DOHH2 (cell line): ENCODE measurements at regions not wholly inside any gene's neighbourhood (a gene's known extent, or its start where the extent isn't known, plus 50 kb on each side); places are given as distances from the start of the nearest gene placed in this dataset.

ENCODE experiments used
- CTCF ChIP-seq: fragments of 200-600 bp; sonication (generic); IDR thresholded peaks from one replicate; pipeline ENCODE4 v1.5.1; 2014; ENCODE audit warnings: antibody characterized with exemption, mild to moderate bottlenecking, low read depth, low read length; ENCODE audit not compliant: poor library complexity, severe bottlenecking
- EZH2phosphoT487 ChIP-seq: fragments of 200-600 bp; sonication (generic); IDR thresholded peaks from 2 replicates; pipeline ENCODE4 v1.6.1; 2017; ENCODE audit warnings: borderline replicate concordance, mild to moderate bottlenecking, antibody characterized with exemption, low read length, moderate library complexity, mixed read lengths

DNA sequence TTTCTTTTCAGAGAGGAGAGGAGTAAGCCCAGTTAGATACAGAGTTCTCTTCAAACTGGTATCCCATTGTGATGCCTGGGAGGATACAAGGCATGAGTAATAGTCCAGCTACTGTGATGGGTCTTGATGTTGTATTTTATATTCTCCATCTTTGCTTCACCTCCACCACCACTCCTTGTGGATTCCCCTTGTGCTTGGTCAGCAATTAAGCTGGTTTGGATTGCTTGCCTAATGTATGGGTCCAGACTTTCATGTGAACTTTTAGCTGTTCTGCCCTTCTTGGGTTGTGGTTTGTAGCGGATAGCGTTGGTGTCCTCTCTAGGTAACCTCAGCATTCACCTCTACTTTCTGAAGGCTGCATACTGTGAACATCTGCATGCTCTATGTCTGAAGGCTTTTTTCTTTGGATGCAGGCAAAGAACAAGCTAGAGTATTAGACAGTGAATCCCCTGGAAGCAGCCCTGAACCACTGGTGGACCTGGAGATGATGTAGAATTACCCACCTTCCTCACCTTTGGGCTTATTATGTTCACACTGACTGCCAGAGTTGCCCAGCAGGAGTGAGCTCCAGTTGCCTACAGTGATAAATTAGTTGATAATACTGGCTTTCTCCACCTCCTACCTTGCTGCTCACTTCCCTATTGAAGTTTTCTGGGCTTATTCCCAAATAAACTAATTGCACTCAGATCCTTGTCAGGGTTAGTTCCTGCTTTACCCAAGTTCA, 126.5 kb upstream of the MTPN start:
- TF ChIP-seq CTCF (no peak), EZH2phosphoT487 (no peak)
